ENCODE measurements at regions not wholly inside any gene's neighbourhood (a gene's known extent, or its start where the extent isn't known, plus 50 kb on each side); places are given as distances from the start of the nearest gene placed in this dataset.

GRCh38 chr1:4595341-4596225 lies 58.8 kb upstream of the AJAP1 start:
- Histone ChIP-seq H3K9me3 (ENCODE audit: insufficient read depth, low read length) (no peaks in the 10 kb centered on the region), H2AFZ (ENCODE audit: low read depth, low read length) (no peak overlapping the region), H3K27ac (ENCODE audit: low read length) (no peak overlapping the region), H3K4me2 (ENCODE audit: low read length) (no peak overlapping the region), H3K27me3 (ENCODE audit: low read depth, low read length) (no peaks in the 10 kb centered on the region), H3K9ac (ENCODE audit: low read length) (no peak overlapping the region), H3K4me3 (ENCODE audit: low read length) (no peak overlapping the region), H4K20me1 (ENCODE audit: insufficient read depth, low read length) (no peaks in the 10 kb centered on the region), H3K79me2 (ENCODE audit: low read length) (no peaks in the 10 kb centered on the region), H3K36me3 (replicated peaks; ENCODE audit: low read depth, low read length) (no peaks in the 10 kb centered on the region), H3K4me1 (ENCODE audit: low read length) (no peaks in the 10 kb centered on the region)
- TF ChIP-seq CTCF (IDR thresholded peaks at IDR 0.05; ENCODE audit: low read depth, low read length) (no peak), EZH2phosphoT487 (IDR thresholded peaks at IDR 0.05; ENCODE audit: low read depth) (no peak)

GRCh38 chr1:4596486-4596885 lies 57.9 kb upstream of the AJAP1 start:
- Histone ChIP-seq H3K4me3 (ENCODE audit: low read length) (no peak overlapping the region), H2AFZ (ENCODE audit: low read depth, low read length) (no peak overlapping the region), H3K4me1 (ENCODE audit: low read length) (no peaks in the 10 kb centered on the region), H4K20me1 (ENCODE audit: insufficient read depth, low read length) (no peaks in the 10 kb centered on the region), H3K36me3 (replicated peaks; ENCODE audit: low read depth, low read length) (no peaks in the 10 kb centered on the region), H3K27me3 (ENCODE audit: low read depth, low read length) (no peaks in the 10 kb centered on the region), H3K9ac (ENCODE audit: low read length) (no peak overlapping the region), H3K9me3 (ENCODE audit: insufficient read depth, low read length) (no peaks in the 10 kb centered on the region), H3K79me2 (ENCODE audit: low read length) (no peaks in the 10 kb centered on the region), H3K4me2 (ENCODE audit: low read length) (no peak overlapping the region), H3K27ac (ENCODE audit: low read length) (no peak overlapping the region)
- TF ChIP-seq EZH2phosphoT487 (IDR thresholded peaks at IDR 0.05; ENCODE audit: low read depth) (no peak), CTCF (IDR thresholded peaks at IDR 0.05; ENCODE audit: low read depth, low read length) (no peak)

GRCh38 chr1:4597020-4597419 lies 57.4 kb upstream of the AJAP1 start:
- H3K36me3 ChIP-seq (replicated peaks; ENCODE audit: low read depth, low read length), result no peaks in the 10 kb centered on the region
- no peaks in the 10 kb centered on the region for H3K79me2 ChIP-seq (ENCODE audit: low read length)
- no peak overlapping the region for H3K9ac ChIP-seq (ENCODE audit: low read length)
- H3K27ac ChIP-seq (ENCODE audit: low read length), result no peak overlapping the region
- TF ChIP-seq EZH2phosphoT487 (IDR thresholded peaks at IDR 0.05; ENCODE audit: low read depth), result no peak
- no peak for TF ChIP-seq CTCF (IDR thresholded peaks at IDR 0.05; ENCODE audit: low read depth, low read length)
- H3K4me1 ChIP-seq (ENCODE audit: low read length), result no peaks in the 10 kb centered on the region
- no peak overlapping the region for H3K4me3 ChIP-seq (ENCODE audit: low read length)
- H4K20me1 ChIP-seq (ENCODE audit: insufficient read depth, low read length), result no peaks in the 10 kb centered on the region
- no peaks in the 10 kb centered on the region for H3K9me3 ChIP-seq (ENCODE audit: insufficient read depth, low read length)
- no peak overlapping the region for H3K4me2 ChIP-seq (ENCODE audit: low read length)
- peaks cover 3% of the 10 kb centered on the region; the same call in 1 of the 2 replicates for H3K27me3 ChIP-seq (ENCODE audit: low read depth, low read length)
- H2AFZ ChIP-seq (ENCODE audit: low read depth, low read length), result no peak overlapping the region

GRCh38 chr1:4598561-4598960 lies 55.8 kb upstream of the AJAP1 start:
- no peak overlapping the region for H3K4me2 ChIP-seq (ENCODE audit: low read length)
- no peak for TF ChIP-seq EZH2phosphoT487 (IDR thresholded peaks at IDR 0.05; ENCODE audit: low read depth)
- no peak for TF ChIP-seq CTCF (IDR thresholded peaks at IDR 0.05; ENCODE audit: low read depth, low read length)
- peaks cover 5% of the 10 kb centered on the region; the same call in 1 of the 2 replicates for H3K27me3 ChIP-seq (ENCODE audit: low read depth, low read length)
- H3K79me2 ChIP-seq (ENCODE audit: low read length), result no peaks in the 10 kb centered on the region
- no peaks in the 10 kb centered on the region for H3K4me1 ChIP-seq (ENCODE audit: low read length)
- H3K36me3 ChIP-seq (replicated peaks; ENCODE audit: low read depth, low read length), result no peaks in the 10 kb centered on the region
- H4K20me1 ChIP-seq (ENCODE audit: insufficient read depth, low read length), result no peaks in the 10 kb centered on the region
- no peak overlapping the region for H3K4me3 ChIP-seq (ENCODE audit: low read length)
- no peaks in the 10 kb centered on the region for H3K9me3 ChIP-seq (ENCODE audit: insufficient read depth, low read length)
- H3K9ac ChIP-seq (ENCODE audit: low read length), result no peak overlapping the region
- no peak overlapping the region for H3K27ac ChIP-seq (ENCODE audit: low read length)
- H2AFZ ChIP-seq (ENCODE audit: low read depth, low read length), result no peak overlapping the region
